Amygdala (tissue), 56 donors: ENCODE measurements at regions not wholly inside any gene's neighbourhood (a gene's known extent, or its start where the extent isn't known, plus 50 kb on each side); places are given as distances from the start of the nearest gene placed in this dataset.

ENCODE experiments used
- DNase-seq, 56 donors: peaks; one replicate each; lab custom pipeline; 2025; lab: John Stamatoyannopoulos, UW

DNA sequence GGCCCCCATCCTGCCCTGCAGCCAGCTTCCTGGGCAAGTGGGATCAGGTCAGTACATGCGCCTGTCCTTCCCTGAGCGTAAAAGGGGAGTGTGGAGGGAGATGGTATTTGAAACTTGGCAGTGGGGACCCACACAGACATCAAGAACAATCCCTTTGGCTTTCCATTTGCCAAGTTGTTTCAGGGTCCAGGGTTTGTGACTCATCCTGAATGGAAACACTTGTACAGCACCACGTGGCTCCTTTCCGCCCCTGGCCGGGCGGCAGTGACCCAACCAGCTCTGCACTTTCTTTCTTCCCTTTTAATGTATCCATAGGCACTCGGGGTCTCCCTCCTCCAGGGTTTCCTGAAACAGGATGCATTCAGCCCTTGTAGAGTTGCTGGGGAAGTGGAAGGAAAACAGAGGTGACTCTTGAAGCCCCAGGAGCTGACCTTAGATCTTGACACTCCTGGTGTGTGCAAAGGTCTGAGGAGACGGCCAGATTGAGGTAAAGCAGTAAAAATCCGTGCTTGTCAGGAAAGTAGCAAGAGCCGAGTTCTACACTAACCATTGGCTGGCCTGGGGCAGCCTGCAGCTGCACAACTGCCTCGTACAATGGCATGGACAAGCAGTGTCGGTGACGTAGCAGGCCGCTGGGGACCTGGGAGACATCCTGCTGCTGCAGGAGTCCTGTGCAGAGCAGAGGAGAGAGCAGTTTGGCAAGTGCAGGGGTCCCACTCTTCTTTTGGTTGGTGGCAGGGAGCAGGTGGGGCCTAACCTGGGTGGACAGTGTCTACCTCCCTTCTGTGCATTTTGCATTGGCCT, 189.8 kb downstream of the SNX19 start:
- DNase-seq: no peak

DNA sequence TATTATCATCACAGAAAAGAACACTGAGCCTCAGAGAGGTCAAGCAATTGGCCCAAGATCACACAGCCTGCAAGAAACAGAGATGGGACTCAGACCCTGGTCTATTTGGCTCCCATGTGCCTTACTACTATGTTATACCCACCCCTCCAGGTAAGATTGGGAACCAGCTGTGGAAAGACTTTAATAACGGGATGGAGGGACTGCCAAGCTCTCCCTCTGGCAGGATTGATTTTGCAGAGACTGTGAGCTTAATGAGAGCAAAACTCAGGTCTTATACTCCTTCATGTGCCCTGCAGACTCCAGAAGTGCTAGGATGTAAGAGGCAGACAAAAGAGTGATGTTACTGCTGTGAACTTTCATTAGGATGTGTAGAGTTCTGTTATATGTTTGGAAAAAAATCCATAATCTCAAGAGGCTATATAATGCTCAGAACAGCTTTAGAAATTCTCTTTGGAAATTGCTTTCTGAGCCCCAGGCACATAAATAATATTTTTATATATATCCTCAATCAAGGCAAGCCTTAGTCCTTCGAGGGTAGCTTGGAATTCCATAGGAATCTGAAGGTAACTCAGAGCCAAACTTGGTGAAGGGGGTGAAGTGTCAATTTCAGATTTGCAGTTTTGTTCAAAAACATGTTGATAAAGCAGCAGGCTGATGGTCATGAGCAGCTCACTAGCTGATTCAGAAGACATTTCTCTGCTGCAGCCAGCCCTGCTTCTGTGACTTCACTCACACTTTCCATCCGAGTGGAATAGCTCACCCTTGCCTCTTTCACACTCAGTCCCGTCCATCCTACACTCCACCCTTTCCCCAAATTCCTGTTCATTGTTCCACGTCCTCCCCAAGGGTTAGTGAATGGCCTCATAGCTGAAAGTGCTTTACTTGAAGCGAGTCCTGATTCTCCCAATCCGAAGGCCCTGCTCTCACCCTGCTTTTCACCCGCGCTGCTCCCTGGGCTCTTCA, 188.8 kb downstream of the SNX19 start:
- DNase-seq: no peak

DNA sequence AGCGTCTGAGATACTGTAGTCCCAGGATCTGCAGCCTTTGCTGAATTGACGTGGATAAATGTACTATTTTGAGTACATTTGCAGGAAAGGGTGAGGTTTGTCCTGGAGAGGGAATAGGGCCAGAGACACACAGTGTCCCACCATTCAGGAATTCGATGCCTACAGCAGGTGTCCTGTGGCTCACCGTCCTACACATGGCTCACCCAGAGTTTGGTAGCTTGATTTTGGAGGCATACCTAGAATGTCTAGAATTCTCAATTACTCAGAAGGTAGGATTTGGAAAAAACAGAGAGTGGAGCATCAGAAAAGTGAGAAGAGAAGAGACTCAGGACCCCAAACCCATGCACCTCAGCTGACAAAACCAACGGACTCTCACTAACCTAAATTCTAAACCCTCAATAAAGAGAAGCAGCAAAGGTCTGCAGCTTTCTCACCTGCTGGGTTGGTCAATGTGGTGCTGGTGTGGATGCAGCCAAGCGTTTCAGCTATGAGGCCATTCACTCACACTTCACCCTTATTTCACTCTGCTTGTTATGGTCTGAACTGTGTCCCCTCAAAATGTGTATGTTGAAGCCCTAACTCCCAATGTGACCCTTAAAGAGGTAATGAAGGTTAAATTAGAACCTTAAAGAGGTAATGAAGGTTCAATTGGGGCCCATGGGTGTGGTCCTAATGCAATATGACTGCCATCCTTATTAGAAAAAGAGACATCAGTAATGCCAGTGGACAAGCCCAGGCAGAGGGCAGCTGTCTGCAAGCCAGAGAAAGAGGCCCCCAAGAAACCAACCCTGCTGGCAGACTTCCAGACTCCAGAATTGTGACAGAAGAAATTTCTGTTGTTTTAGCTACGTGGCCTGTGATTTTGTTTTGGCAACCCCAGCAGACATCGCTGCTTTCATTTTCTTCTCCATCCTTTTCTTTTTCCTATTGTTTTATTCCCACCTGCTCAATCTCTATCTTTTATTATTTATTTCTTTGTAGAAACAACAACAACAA, 187.8 kb downstream of the SNX19 start:
- no peak for DNase-seq

GRCh38 chr11:130729193-130729592, 187.1 kb downstream of the SNX19 start:
- no peak for DNase-seq

GRCh38 chr11:130729678-130730300, 186.5 kb downstream of the SNX19 start:
- no peak for DNase-seq

- no peak for DNase-seq
These were observed 184.9 kb downstream of the SNX19 start for GRCh38 chr11:130731401-130731800.

DNA sequence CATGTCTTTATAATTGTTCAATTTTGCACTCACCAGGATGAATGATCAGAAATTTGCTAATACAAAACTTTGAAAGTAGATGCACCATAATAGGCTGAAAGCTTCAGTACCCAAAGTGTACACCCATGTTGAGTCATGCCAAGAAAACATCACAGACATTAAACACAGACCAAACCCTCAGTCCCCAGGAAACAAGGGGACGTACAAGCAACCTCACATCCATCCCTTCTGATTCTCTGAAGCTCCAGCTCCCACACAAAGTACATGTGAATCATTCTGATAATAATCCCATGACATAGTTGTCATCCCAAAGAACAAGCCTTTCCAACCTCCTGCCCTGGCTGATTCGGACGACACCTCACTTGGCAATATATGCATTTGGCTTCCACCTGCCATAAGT, 183.8 kb downstream of the SNX19 start:
- no peak for DNase-seq

GRCh38 chr11:130737041-130737830, 179.0 kb downstream of the SNX19 start:
- DNase-seq: no peak

GRCh38 chr11:130737866-130738431, 178.3 kb downstream of the SNX19 start:
- DNase-seq: no peak

DNA sequence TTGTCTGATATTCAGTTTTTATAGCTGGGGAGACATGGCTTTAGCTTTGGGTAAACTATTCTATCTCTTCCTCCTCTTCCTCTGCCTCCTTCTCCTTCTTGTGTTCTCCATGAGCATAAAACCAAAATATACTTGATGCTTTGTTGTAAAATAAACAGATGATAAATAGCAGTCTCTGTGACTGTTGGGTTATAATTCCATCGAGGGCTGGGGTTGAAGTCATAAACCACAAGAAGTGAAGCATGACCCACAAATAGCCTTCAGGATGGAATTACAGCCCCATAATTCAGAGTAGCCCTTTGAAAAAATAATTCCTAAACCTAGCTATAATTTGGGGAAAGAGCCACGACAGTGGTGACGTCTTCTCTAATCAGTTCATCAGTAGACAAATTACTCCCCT, 177.7 kb downstream of the SNX19 start:
- DNase-seq: no peak

DNA sequence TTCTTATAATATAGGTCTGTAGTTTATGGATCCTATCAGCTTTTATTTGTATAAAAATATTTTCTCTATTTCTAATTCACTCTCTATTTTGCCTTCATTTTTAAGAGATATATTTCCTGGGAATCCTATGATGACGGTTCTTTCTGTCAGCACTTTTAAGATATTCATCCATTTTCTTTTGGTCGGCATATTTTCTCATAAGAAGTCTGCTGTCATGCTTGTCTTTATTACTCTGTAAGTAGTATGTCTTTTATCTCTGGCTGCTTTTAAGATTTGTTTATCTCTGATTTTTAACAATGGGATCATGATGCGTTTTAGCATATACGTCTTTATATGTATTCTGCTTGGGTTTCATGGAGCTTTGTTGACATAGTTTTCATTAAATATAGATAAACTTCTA, 175.5 kb downstream of the SNX19 start:
- DNase-seq: no peak

GRCh38 chr11:130744794-130745193, 171.5 kb downstream of the SNX19 start:
- DNase-seq: no peak

- DNase-seq: no peak
These were observed 167.1 kb downstream of the SNX19 start for GRCh38 chr11:130749216-130749615.

- no peak for DNase-seq
These were observed 155.7 kb downstream of the SNX19 start for GRCh38 chr11:130760515-130761125.

GRCh38 chr11:130761560-130762220, 154.6 kb downstream of the SNX19 start:
- DNase-seq: no peak

- no peak for DNase-seq
These were observed 153.6 kb downstream of the SNX19 start for GRCh38 chr11:130762638-130763037.

DNA sequence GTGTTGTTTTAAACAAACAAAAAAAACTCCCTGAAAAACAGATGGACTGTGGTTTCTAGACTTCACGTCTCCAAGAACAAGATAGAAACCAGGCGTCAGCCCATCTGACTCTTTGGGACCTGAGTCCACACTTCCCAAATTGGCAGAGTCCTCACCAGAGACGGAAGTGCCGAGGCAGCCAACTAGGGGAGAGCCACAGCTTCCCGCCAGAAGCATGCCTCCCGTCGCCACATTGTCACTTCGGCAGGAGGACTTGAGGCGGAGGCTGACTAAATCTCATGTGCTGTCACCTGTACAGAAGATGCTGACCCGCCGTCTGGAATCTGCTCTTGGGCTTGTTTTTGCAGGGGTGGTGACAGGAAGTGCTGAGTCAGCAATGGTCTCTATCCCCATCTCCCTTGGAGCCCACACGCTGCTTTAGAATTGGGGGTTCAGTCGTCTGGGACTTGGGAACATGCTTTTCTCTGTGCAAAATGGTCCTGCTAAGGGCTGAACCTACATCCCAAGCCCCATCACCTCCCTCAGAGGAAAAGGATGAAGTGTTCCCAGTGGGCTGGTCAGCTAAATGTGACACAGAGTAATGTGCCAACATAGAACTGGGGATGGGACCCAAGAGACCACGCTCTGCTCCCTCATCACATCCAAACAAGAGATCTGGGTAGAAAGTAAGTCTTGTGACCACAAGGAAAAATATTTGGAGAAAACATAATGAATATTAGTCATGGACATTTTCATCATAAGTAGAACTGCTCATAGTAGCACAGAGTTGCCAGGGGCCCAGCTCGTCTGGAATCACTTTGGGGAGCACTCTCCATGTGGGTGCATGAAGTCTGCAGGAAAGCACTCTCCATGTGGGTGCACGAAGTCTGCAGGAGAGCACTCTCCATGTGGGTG, 152.9 kb downstream of the SNX19 start:
- DNase-seq: no peak
